Renal cortex interstitium (tissue), 11 donors: ENCODE measurements at regions not wholly inside any gene's neighbourhood (a gene's known extent, or its start where the extent isn't known, plus 50 kb on each side); places are given as distances from the start of the nearest gene placed in this dataset.

Experiments
- DNase-seq, 11 donors: peaks; one replicate each; pipeline ENCODE4 v3.0.0-alpha.2; 2013; ENCODE audit warnings: low read depth in 9 of 11, low spot score in 4 of 11; ENCODE audit errors: extremely low read depth in 1 of 11

DNA sequence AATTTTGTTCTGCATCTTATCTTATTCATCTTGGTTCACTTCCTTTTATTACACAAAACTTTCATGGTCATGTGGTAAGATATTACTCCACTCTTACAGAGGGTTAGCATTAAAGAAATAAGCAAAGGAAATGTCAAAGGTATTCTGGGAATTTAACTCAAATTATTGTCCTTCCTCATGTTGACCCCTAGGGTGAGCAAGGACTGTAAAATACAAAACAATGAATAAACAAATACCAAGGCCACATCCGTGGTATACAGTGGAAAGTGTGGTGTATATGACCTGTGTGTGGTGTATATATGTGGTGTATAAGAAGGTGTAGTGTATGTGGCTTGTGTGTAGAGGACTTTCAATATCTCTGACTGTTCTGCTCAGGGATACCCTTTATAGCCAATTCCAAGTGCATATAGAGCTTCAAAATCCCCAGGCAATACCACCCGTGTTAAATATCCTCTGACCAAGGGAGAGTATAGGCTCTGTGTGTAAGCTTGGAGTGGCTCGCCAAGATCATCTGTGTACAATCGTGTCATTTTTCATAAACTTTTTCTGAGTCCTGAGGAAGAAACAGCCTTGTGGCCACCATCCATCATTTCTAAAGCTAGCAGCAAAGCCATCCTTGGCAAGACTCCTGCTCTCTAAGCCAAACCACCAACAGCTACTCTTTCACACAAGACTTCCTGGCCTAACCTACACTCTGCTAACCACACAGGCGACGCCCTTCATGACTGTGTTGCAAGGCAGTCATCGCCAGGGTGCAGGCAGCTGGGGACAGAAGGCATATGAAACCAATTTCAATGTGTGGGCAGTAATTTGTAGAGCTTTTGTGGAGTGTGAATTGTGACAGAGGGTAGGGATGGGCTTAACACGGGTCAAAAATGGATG lies 548.0 kb downstream of the ETS1 start:
- DNase-seq: no peak

DNA sequence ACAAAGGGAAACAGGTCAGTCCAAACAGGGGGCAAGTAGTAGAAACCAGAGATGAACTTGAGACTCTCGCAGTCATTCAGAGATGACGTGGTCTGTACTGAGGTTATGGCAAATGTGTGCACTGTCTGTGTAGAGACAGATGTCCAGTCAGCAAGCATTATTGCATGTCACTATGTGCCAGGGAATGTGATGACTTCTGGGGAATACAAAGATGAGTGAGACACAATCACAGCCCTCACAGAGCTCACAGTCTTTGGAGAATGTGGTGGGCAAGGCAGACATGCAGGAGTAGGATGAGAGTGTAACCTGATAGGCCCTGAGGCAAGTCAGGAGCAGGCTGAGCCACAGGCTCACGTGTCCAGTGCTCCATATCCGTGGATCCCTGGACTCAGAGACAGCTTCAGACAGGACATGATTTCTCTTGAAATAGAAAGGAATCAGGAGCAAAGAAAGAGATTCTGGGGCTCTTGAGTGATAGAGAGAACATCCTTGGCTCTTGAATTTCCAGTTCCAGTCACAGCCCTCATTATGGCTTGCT lies 550.7 kb downstream of the ETS1 start:
- DNase-seq: no peak

DNA sequence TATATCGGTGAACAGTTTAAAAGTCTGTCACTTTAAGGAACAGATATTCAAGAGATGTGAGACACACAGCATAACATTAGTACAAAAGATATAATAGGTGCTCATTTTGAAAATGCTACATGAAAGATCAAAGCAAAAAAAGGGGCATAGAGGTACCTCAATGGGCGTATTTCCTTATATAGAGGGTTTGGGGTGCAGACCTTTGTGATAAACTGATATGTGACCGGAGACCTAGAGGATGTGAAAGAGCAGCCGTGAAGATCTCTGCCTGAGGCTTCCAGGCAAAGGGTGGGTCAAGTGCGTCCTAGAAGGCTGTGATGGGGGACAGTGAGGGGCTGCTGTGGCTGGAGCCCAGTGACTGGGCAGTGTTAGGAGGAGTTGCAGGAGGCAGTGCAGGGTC lies 551.4 kb downstream of the ETS1 start:
- DNase-seq: no peak

DNA sequence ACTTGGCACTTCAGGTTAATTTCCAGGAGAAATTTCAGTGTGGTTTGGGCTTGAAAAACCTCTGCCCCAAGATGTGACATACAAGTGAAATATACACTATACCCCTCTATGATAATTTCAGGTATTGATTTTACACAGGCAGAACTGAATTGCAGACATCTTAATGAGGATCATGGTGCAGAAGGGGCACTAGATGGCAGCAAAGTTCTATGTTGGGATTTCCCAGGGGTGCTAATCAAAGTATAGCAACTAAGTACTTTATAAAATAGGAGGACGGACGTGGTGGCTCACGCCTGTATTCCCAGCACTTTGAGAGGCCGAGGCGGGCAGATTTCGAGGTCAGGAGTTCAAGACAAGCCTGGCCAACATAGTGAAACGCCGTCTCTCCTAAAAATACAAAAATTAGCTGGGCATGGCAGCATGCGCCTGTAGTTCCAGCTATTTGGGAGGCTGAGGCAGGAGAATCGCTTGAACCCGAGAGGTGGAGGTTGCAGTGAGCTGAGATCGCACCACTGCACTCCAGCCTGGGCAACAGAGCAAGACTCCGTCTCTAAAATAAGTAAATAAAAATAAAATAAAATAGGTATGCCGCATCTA lies 555.7 kb downstream of the ETS1 start:
- DNase-seq: peak in 10 of 11 donors; percentile 22 to 64 (median 49)

DNA sequence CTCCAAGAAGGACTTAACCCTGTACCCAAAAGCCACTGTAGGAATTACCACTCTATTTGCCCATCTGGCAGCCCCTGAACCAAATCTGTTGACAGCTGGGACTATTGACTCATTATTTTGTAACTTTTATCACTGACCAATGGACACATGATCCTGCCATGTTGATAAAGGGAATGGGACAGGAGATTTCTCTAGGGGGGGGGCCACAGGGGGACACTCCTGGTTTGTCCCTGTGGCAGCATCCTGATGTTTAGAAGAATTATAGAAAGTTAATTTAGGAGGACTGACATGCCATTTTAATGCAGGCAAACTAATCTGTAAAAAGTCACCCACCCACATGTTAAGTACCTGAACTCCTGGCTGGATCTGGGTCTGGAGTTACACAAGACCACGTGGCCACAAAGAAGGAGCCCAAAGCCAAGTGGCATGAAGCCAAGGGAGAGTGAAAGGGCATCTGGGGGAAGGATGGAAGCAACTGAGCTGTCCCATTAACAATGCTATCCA lies 558.1 kb downstream of the ETS1 start:
- DNase-seq: no peak

DNA sequence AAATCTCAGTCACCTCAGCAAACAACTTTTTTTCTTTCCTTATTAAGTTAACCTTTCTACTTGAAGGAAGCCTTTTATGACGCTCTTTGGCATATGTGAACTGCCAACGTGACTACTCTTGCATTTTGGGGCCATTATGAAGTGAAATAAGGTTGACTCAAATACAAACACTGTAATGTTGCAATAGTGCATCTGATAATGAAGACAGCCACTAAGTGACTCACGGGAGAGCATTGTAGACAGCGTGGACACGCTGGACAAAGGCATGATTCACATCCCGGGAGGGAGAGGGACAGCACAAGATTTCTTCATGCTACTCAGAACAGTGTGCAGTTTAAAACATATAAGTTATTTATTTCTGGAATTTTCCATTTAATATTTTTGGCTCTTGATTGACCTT lies 560.8 kb downstream of the ETS1 start:
- DNase-seq: no peak

DNA sequence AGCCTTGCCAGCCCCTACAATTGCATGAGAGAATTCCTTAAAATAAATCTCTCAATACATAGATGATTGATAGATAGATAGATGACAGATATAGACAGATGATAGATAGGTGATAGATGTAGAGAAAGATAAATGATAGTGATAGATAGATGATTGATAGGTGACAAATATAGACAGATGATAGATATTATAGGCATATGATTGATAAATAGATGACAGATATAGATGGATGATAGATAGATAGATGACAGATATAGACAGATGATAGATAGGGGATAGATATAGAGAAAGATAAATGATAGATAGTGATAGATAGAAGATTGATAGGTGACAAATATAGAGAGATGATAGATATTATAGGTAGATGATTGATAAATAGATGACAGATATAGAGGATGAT lies 564.6 kb downstream of the ETS1 start:
- DNase-seq: no peak

DNA sequence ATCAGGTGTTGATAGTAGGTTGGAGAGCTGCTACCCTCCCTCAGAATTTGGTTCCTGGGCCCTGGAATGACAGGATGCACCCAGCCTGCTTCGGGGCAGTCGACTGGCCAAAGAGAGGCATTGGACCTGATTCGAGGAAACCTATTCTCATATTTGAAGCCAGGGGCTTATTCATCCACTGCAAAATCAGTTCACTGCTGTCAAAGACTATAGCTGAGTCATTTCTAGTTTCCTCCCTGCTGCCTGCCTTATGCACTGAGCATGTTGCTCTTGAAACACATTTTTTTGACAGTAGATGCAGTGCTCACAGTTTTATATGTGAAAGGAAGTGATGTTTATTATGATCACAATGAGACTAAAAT lies 565.4 kb downstream of the ETS1 start:
- DNase-seq: no peak

DNA sequence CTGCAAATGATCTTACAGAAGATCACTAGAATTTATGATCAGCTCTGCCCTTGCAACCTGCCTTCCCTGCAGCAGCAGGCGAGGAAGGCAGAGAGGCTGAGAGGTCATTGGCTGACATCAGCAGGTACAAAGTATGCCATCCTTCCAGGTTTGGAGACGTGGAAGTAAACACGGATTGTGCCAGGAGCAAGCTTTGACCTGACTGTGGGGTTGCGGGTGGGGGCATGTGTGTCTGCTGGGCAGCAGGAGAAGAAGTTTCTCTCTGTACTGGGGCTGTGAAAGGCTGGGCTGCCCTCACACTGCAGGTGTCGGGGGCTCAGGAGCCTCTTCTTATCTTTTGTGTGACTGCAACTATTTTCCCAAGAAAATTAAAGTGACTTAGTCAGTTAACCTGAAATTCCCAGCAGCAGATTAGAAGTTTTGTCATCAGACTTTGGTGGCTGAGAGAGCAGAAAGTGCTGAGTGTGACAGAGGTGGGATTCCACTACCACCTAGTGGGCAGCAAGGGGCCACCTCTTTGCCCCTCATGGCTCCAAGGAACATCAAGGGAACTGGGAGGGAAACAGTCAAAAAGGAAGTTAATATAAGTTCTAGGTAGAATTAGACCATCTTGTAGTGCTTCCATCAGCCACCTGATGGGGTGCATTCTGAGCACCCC lies 565.9 kb downstream of the ETS1 start:
- peak in 7 of 11 donors; percentile 10 to 32 (median 20) for DNase-seq

DNA sequence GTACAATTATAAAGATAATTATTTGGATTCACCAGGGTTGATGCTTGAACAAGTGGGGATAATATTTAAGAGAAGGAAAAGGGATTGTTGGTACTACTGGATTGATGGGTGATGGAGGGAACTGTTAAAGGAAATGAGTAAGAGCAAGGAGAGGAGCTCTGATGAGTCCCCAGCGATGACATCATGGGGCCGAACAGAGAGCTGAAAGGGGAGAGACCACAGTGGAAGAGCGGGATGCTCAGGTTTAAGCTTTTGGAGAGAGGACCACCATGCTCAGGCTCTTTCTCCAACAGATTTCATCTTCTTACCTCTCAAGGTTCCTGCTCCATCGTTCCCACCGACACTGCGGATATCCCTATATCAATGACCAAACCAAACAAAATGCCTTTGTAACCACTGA lies 568.7 kb downstream of the ETS1 start:
- DNase-seq: no peak

DNA sequence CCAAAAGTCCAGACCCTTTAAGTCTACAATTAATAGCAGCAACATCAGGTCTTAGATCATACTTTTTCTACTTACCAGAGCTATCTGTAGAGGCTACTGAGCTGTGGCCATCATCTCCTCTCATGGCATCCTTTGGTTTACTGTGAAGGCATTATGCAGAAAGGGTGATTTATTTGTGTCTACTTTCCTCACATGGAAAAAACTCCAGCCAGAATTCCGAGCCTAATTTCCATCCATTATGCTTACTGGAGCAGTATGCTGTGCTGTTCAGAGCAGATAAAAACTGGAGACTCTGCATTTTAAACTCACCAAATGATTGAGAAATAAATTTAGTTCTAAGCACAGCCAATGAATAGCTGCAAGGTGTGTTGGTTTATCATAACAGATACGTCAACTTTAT lies 581.8 kb downstream of the ETS1 start:
- no peak for DNase-seq

DNA sequence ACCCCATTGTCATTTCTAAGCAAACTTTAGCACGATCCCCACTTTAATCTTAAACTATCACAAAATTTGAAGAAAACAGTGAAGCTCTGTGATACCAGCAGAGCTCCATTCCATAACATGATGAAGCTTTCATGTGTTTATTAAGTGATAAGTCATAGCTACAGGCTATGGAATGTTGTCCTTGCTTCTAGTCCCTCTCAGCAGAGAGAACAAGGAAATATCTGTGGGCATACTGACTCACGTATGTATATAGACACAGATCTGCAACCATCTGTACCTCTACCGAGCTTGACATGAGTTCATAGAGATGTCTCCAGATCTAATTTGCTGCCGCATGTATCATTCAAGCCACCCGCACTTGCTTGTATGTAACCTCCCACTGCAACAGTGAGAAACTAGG lies 588.9 kb downstream of the ETS1 start:
- no peak for DNase-seq

DNA sequence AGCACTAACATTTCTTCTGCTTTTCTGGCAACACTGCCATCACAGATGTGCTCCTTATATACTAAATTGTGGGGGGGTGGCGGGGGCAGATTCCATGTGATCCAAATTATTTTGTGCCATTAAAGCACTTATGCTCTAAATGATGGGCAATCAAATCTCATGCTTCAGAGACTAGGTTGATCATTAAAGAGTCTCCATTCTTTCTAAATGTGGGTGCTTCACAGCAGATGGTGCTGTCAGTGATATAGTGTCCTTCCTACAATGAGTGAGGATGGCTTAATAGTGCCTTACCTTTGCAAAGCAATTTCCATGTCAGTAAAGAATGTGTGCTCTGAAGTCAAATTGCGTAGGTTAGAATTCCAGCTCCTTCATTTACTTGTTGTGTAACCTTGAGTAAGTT lies 589.8 kb downstream of the ETS1 start:
- no peak for DNase-seq

DNA sequence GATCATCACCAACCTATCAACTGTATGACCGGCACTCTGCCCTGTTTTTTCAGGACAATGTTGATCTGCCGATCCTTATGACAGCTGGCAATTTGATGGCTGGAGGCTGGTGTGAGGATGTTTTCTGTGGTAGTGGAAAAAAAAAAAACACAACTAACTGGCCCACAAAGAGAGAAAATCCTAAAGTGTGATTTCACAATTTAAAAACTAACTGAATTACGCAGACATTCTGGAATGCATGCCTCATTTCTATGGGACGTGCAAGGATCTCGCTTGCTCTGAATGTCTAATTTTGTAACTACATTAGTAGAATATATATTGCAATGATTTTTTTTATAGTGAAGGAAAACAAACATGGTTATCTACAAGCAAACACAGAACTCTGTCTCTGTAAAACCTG lies 590.5 kb downstream of the ETS1 start:
- DNase-seq: no peak

DNA sequence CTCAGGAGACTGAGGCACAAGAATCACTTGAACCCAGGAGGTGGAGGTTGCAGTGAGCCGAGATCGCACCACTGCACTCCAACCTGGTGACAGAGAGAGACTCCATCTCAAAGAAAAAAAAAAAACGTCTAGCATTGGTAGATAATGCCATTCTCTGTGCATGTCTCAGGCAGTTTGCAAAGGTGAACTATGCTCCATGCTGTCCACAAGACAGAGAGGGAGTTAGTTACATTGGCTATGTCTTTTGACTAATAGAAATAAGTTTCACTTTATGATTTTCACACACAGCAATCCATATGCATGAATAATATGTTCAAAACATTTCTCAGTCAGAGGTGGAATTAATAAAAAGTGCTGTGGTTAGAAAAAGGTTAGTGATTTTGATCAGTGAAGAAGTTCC lies 591.4 kb downstream of the ETS1 start:
- no peak for DNase-seq

DNA sequence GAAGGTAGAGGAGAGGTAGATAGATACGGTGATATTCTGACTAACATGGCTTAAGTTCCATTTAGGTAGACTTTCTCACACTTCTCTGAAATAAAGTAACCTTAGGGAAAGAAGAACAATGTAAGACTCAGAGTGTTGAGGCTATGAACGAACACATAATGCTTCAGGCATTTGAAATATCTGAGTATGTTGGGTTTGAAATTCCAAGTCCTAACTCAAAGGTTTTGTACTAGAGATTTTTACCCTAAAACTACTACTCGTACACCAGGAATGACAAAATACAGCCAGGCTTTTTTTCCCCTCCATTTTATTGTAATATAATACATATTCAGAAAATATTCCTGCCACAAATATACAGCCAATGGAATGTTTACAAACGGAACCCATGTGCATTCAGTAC lies 592.6 kb downstream of the ETS1 start:
- DNase-seq: no peak

DNA sequence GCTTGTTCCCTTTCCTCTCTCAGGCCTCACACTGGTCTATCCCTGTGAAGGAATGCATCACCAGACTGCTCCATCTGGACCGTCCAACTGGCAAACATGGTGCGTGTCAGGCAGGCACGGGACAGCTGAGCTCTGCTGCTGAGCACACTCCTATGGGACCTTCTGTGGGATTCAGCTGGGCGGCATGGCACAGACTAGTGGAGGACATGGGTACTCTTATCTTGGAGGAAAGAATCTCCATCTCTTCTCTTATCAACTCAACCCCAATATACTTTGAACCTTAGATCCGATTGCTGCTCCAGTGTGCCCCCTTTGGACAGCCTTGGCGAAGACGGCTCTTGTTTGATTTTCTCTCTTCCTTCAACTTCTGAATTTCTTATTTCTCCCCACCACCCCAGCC lies 593.6 kb downstream of the ETS1 start:
- no peak for DNase-seq

DNA sequence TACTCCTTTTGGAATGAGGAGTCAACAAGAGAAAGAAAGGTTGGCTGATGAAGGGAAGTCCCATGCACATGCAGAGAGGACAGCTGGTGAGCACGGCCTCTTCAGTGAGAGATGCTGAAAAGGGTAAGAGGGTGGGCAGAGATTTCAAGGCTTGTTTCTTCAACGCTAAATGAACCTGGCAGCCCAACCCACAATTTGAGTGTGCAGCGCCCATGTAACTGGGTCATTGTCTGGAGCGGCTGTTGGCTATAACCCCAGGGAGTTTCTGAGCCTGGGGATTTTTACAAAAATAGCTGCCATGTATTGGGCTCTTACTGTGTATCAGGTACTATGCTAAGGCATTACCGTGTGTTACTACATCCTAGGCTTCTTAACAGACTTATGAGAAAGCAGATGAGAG lies 594.1 kb downstream of the ETS1 start:
- no peak for DNase-seq

DNA sequence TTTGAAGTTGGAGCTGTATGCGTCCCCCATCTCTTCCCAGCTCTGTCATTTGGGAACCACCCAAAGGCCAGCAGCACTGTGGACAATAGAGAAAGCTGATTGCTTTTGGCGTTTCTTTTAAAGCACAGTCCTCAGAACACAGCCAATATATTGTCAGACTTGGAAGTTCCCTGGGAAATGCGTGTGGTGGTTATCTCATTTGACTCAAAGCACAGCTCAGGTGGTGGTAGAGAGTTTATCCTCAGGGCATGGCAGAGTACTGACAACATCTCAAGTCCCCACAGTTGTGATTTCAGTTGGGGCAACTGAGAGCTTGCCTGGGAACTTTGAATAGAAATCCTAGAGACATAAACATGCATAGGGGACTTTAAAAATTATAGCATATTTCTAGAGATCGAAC lies 601.3 kb downstream of the ETS1 start:
- DNase-seq: no peak

DNA sequence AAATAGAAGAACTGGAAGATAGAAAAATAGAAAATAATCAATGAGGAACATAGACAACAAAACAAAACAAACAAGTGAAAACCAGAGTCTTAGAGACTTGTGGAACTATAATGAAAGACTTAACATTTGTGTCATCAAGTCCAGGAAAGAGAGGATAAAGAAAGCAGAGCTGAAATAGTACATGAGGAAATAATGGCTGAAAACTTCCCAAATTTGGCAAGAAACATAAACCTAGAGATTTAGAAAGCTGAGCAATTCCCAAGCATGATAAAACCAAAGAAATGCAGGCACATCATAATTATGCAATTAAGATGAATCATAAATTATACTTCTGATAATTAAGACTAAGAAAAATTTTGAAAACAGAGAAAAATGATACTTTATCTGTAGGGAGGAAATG lies 614.5 kb downstream of the ETS1 start:
- no peak for DNase-seq
